Small intestine (tissue), 7 donors: ENCODE measurements at regions not wholly inside any gene's neighbourhood (a gene's known extent, or its start where the extent isn't known, plus 50 kb on each side); places are given as distances from the start of the nearest gene placed in this dataset.

Experiments used
- DNase-seq, 2 donors: peaks; one replicate each; pipeline versions ENCODE4 v3.0.0 to v3.0.0-alpha.2; 2013
- FAIRE-seq: peaks from 2 replicates; lab custom pipeline; 2012; peaks lifted over from hg19 to GRCh38; lab: Jason Lieb, UNC
- H3K27ac ChIP-seq, 3 donors: one replicate each; pipeline ENCODE4 v1.5.1; 2013; ENCODE audit warnings: low read length in 2 of 3, mild to moderate bottlenecking in 2 of 3, control low read depth in 1 of 3, inconsistent platforms in 1 of 3, low read depth in 1 of 3, moderate library complexity in 1 of 3
- H3K27me3 ChIP-seq, 3 donors: one replicate each; pipeline ENCODE4 v1.6.1; 2013; ENCODE audit warnings: low read length in 3 of 3, inconsistent platforms in 1 of 3; ENCODE audit not compliant: control insufficient read depth in 3 of 3, insufficient read depth in 3 of 3
- H3K36me3 ChIP-seq, 3 donors: one replicate each; pipeline ENCODE4 v1.6.1; 2013; ENCODE audit warnings: low read length in 3 of 3, inconsistent platforms in 1 of 3, low read depth in 1 of 3, mild to moderate bottlenecking in 1 of 3, moderate library complexity in 1 of 3; ENCODE audit not compliant: control insufficient read depth in 3 of 3, insufficient read depth in 2 of 3
- H3K4me1 ChIP-seq, 3 donors: one replicate each; pipeline ENCODE4 v1.6.1; 2013; ENCODE audit warnings: low read length in 2 of 3, inconsistent platforms in 1 of 3, low read depth in 1 of 3, mild to moderate bottlenecking in 1 of 3, moderate library complexity in 1 of 3; ENCODE audit not compliant: control insufficient read depth in 3 of 3, insufficient read depth in 2 of 3
- H3K4me3 ChIP-seq, 3 donors: one replicate each; pipeline ENCODE4 v1.5.1; 2013; ENCODE audit warnings: low read length in 3 of 3, control low read depth in 1 of 3, inconsistent platforms in 1 of 3, low read depth in 1 of 3, mild to moderate bottlenecking in 1 of 3, moderate library complexity in 1 of 3
- H3K9me3 ChIP-seq, 2 donors: one replicate each; pipeline ENCODE4 v1.6.1; 2013; ENCODE audit warnings: low read depth in 1 of 2, low read length in 1 of 2; ENCODE audit not compliant: control insufficient read depth in 2 of 2, insufficient read depth in 1 of 2
- WGBS, 3 donors: extraction: QIAGEN DNeasy Blood & Tissue Kit; methylation state at CpG; one replicate each; pipeline ENCODE4 v1.1.7; 2013; 5-methylcytosine and 5-hydroxymethylcytosine counted together
- donor health status: healthy with polysubstance abuse.
- donor health status: control.
- donor health status: control.
- donor health status: Bipolar disorder and iron deficiency.
- donor health status: healthy.

DNA sequence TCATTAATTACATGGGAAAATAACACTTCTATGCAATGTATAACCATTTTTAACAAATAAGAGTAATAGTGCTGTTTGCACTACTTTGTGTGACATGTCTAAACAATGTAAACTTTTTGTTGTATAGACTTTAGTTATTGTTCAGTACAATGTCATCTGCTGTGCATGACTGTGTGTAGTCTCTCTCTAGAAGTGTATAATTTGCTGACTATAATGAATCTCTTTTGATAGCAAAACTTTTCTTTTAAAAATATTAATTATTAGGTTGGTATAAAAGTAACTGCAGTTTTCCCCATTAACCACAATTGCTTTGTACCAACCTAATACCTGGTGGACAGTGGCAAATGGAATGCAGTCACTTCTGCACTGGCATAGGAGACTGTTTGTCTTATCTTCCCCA lies 124.2 kb upstream of the SGK1 start:
- FAIRE-seq, result no peak
- H3K4me3 ChIP-seq, result no peak overlapping the region
- no peak overlapping the region for H3K27ac ChIP-seq
- no peaks in the 10 kb centered on the region for H3K36me3 ChIP-seq
- H3K9me3 ChIP-seq, result no peaks in the 10 kb centered on the region
- DNase-seq, result no peak
- H3K27me3 ChIP-seq, result no peaks in the 10 kb centered on the region
- no peaks in the 10 kb centered on the region for H3K4me1 ChIP-seq

DNA sequence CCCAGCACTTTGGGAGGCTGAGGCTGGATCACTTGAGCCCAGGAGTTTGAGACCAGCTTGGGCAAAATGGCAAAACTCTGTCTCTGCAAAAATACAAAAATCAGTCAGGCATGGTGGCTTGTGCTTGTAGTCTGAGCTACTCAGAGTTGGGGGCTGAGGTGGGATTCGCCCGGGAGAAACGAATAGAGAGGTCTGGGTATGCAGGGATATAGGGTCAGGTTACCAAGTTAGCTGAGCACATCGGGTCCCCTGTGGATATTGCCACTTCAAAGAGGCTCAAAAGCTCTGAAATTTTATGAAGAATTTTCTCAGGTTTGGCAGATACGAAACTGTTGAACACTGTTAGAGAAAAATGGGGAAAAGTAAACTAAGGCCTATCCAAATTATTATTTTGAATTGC lies 120.9 kb upstream of the SGK1 start:
- H3K4me3 ChIP-seq, result no peak overlapping the region
- no peaks in the 10 kb centered on the region for H3K27me3 ChIP-seq
- H3K4me1 ChIP-seq, result no peaks in the 10 kb centered on the region
- no peak overlapping the region for H3K27ac ChIP-seq
- H3K36me3 ChIP-seq, result no peaks in the 10 kb centered on the region
- no peaks in the 10 kb centered on the region for H3K9me3 ChIP-seq
- WGBS, 3 donors, result 77 to 90% (median 85%) methylated on average over 5 of the region's 5 CpGs
- FAIRE-seq, result no peak
- DNase-seq, result no peak

DNA sequence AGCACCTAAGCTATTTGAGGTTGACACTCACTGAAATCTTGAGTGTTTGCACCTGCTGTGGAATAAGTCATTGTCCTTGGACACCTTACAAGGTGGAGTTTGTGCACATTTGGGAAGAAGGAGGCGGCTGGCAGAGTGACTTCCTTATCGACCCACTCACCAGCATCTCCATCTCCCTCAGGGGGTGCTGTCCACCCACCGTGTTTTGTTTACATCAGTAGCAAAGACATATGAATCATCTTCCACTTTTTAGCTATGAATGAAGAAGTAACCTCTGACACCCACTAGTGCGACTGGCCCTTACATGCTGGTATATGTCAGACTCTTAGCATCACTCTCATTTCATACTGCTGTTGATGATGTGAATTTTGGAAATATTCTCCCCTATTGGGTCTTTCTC lies 119.5 kb upstream of the SGK1 start:
- WGBS, 3 donors, result 35 to 41% (median 38%) methylated on average over 4 of the region's 4 CpGs
- Histone ChIP-seq H3K4me1 (no peaks in the 10 kb centered on the region), H3K4me3 (no peak overlapping the region), H3K36me3 (no peaks in the 10 kb centered on the region), H3K27ac (peak overlapping the region in 1 of 3 donors; percentile 71), H3K27me3 (no peaks in the 10 kb centered on the region), H3K9me3 (no peaks in the 10 kb centered on the region)
- FAIRE-seq, result no peak
- DNase-seq, result peak in 1 of 2 donors; percentile 4

DNA sequence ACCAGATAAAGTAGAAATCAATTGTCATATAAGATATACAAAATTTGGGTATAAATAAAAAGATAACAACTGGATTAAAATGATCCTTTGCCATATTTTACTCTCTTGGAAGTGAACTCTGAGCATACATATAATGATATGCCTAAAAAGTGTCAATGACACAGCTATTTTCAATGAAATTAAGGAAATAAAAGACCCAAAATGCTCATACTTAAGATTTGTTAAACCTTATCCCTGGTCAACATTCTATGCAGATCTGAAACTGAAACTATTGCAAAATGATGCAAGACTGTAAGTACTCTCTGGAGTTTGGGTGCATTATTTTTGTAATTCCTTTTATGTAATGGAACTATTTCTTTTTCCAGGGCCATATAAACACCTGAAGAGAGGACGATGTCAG lies 119.0 kb upstream of the SGK1 start:
- no peaks in the 10 kb centered on the region for H3K4me1 ChIP-seq
- H3K9me3 ChIP-seq, result no peaks in the 10 kb centered on the region
- peak in 1 of 2 donors; percentile 19 for DNase-seq
- no peaks in the 10 kb centered on the region for H3K27me3 ChIP-seq
- no peak overlapping the region for H3K4me3 ChIP-seq
- H3K27ac ChIP-seq, result peak overlapping the region in 1 of 3 donors; percentile 71
- WGBS, 3 donors, result 0 to 59% (median 35%) methylated on average over 1 of the region's 1 CpG
- no peak for FAIRE-seq
- H3K36me3 ChIP-seq, result no peaks in the 10 kb centered on the region

DNA sequence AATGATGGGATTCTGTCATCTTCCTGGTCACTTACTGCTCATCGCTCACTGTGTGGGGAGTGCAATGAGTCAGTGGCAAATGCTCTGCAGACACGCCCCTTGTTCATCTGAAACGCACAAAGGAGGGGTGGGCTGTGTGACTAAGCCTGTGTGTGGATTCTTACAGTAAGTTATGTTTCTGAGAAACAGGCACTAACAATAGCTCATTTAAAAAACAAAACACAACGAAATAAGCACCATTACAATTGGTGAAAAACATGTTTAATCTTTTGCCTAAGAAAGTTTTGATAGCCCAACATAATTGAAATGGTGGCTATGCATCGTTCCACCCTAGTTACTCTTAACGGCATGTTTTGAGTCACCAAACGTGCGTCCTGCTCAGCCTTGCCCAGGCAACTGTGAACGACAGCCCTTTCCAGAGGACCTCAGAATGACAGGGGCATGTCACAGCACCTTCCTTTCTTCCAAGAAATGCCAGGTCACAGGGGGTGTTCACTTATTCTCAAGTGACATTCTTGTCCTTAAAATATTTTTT lies 118.4 kb upstream of the SGK1 start:
- Histone ChIP-seq H3K36me3 (no peaks in the 10 kb centered on the region), H3K27ac (peak overlapping the region in 1 of 3 donors; percentile 70), H3K4me3 (no peak overlapping the region), H3K9me3 (no peaks in the 10 kb centered on the region), H3K27me3 (no peaks in the 10 kb centered on the region), H3K4me1 (no peaks in the 10 kb centered on the region)
- FAIRE-seq (no peak), DNase-seq (no peak)
- WGBS, 3 donors, result 52 to 62% (median 61%) methylated on average over 9 of the region's 9 CpGs

DNA sequence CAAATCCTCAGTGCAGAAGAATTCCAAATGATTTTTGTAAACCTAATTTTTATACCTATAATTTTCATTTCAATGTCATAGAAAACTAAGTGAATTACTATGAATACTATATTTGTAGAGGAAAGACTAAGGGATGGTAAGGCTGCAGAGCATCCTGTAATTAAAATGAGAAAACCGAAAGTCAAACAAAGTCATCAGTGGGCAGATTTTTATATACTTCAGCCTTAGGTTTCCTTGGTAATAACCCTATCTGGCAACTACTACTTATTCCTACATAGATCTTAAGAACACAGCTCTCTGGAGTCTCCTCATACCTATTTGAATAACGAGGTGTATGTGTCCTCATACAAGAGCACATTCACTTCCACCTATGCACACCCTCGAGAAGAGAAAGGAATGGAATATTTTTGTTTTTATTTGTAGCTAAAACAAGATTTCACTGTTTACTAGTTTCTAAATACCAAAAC lies 117.9 kb upstream of the SGK1 start:
- WGBS, 3 donors, result 34 to 77% (median 46%) methylated on average over 3 of the region's 3 CpGs
- no peak for DNase-seq
- Histone ChIP-seq H3K9me3 (no peaks in the 10 kb centered on the region), H3K27me3 (no peaks in the 10 kb centered on the region), H3K36me3 (no peaks in the 10 kb centered on the region), H3K4me1 (no peaks in the 10 kb centered on the region), H3K27ac (no peak overlapping the region), H3K4me3 (no peak overlapping the region)
- no peak for FAIRE-seq

DNA sequence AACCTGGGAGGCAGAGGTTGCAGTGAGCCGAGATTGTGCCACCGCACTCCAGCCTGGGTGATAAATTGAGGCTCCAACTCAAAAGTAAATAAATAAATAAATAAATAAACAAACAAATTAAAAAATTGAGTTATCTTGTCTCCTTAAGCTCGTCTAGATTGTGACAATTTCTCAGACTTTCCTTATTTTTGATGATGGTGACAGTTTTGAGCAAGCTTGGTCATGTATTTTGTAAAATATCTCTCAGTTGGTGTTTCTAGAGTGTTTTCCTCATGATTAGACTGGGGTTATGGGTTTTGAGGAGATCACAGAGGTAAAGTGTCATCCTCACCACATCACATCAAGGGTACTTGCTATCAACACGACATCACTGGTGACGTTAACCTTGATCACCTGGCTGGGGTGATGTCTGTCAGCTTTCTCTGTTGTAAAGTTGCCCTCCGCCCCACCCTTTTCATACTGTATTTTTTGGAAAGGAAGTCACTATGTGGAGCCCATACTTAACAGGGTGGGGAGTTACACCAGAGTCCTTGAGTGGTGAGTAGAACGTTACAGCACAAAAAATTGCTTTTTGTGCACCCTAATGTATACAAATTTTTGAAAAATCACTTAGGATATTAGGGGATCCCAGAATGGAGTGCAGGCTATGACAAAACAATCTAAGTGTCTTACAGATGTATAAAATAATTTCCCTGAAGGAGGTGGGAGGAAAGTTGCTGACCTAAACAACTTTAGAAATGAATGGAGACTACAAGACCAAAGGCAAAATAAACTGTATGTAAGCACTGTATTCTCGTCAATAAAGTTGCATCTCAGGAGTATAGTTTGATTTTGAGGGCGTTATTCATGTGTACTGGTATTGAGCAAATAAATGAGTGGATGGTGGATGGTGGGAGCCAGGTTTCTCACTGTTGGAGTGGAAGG lies 116.4 kb upstream of the SGK1 start:
- Histone ChIP-seq H3K4me3 (no peak overlapping the region), H3K4me1 (no peaks in the 10 kb centered on the region), H3K36me3 (no peaks in the 10 kb centered on the region), H3K27me3 (no peaks in the 10 kb centered on the region), H3K9me3 (no peaks in the 10 kb centered on the region), H3K27ac (no peak overlapping the region)
- 90 to 92% (median 92%) methylated on average over 9 of the region's 9 CpGs for WGBS, 3 donors
- DNase-seq (no peak), FAIRE-seq (no peak)

DNA sequence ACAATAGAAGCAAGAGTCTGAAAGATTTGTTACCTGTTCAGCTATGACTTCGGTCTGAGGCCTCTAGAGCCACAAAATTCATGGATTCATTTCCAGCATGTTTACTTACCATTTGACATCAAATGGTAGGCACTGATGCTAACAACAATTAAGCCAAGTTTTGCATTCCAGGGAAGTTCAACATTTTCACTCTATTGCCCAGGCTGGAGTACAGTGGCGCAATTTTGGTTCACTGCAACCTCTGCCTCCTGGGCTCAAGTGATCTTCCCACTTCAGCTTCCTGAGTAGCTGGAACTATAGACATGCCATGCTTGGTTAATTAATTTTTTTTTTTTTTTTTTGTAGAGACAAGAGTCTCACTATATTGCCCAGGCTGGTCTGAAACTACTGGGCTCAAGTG lies 114.1 kb upstream of the SGK1 start:
- 51 to 70% (median 53%) methylated on average over 2 of the region's 2 CpGs for WGBS, 3 donors

More for the DNA sequence above, 114.1 kb upstream of the SGK1 start:
- H3K36me3 ChIP-seq, result no peaks in the 10 kb centered on the region
- no peak for FAIRE-seq
- no peaks in the 10 kb centered on the region for H3K9me3 ChIP-seq
- no peak overlapping the region for H3K27ac ChIP-seq
- no peaks in the 10 kb centered on the region for H3K4me1 ChIP-seq
- no peaks in the 10 kb centered on the region for H3K27me3 ChIP-seq
- no peak for DNase-seq
- H3K4me3 ChIP-seq, result no peak overlapping the region
